ENCODE measurements at regions not wholly inside any gene's neighbourhood (a gene's known extent, or its start where the extent isn't known, plus 50 kb on each side); places are given as distances from the start of the nearest gene placed in this dataset.
"Not testable (repeated sequence)": the region's sequence is repeated elsewhere in the genome, so short reads cannot be mapped to it uniquely, and the experiment has no call there.

- TF ChIP-seq EP300 (IDR thresholded peaks at IDR 0.05), result no peak
- TF ChIP-seq POLR2A (IDR thresholded peaks at IDR 0.05), result no peak
- TF ChIP-seq POLR2AphosphoS5 (IDR thresholded peaks at IDR 0.05), result no peak
- TF ChIP-seq CTCF (IDR thresholded peaks at IDR 0.05), result no peak
- no peaks in the 10 kb centered on the region for H3K36me3 ChIP-seq
- H3K4me1 ChIP-seq, result no peaks in the 10 kb centered on the region
- H3K27ac ChIP-seq, result no peak overlapping the region
- no peaks in the 10 kb centered on the region for H3K9me3 ChIP-seq
- WGBS, result 89% methylated on average over 3 of the region's 5 CpGs
- no peak overlapping the region for H3K4me3 ChIP-seq
- peaks cover 7% of the 10 kb centered on the region for H3K27me3 ChIP-seq
- DNase-seq (ENCODE audit: low spot score in 2 of 2), result no peak
These were observed 242.7 kb upstream of the SFSWAP start for GRCh38 chr12:131468206-131468605.

- 94% methylated on average over 4 of the region's 10 CpGs for WGBS
- DNase-seq (ENCODE audit: low spot score in 2 of 2); H3K9me3 ChIP-seq; H3K27me3 ChIP-seq; H3K4me1 ChIP-seq; H3K27ac ChIP-seq; H3K4me3 ChIP-seq; H3K36me3 ChIP-seq: not testable (repeated sequence)
These were observed 240.9 kb upstream of the SFSWAP start for GRCh38 chr12:131469945-131470344.

DNA sequence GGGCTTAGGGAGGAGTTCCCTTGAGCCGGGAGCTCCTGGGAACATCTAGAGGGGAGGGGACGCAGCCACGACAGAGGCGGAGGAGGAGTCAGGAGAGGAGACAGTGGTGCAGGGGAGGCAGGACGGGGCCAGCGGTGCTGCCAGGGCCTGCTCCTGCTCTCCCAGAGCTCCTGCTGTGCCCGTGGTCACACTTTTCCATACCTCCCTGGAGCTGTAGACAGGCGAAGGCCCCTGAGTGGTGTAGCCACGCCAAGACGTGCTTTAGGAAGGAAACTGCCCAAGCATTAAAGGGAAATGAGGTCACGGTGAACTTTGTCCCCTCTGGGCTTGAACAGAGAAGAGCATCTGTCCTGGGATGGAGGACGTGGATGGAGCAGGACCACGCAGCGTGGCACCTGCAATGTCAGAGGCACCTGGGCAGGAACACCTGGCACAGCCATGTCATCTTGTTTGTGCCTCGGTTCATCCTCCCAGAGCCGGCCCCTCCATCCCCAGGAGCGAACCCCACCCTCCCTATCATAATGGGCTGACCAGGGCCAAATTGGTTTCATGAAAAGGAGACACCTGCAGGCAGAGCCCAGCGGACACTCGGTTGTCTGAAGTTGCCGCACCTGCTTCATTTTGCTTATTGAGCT, 239.5 kb upstream of the SFSWAP start:
- TF ChIP-seq POLR2AphosphoS5 (IDR thresholded peaks at IDR 0.05) (no peak), POLR2A (IDR thresholded peaks at IDR 0.05) (no peak), EP300 (IDR thresholded peaks at IDR 0.05) (no peak), CTCF (IDR thresholded peaks at IDR 0.05) (no peak)
- Histone ChIP-seq H3K36me3 (no peaks in the 10 kb centered on the region), H3K27me3 (peaks cover 7% of the 10 kb centered on the region), H3K4me1 (no peaks in the 10 kb centered on the region), H3K27ac (no peak overlapping the region), H3K4me3 (no peak overlapping the region), H3K9me3 (no peaks in the 10 kb centered on the region)
- WGBS, result 54% methylated on average over 15 of the region's 20 CpGs
- DNase-seq (ENCODE audit: low spot score in 2 of 2), result no peak

DNA sequence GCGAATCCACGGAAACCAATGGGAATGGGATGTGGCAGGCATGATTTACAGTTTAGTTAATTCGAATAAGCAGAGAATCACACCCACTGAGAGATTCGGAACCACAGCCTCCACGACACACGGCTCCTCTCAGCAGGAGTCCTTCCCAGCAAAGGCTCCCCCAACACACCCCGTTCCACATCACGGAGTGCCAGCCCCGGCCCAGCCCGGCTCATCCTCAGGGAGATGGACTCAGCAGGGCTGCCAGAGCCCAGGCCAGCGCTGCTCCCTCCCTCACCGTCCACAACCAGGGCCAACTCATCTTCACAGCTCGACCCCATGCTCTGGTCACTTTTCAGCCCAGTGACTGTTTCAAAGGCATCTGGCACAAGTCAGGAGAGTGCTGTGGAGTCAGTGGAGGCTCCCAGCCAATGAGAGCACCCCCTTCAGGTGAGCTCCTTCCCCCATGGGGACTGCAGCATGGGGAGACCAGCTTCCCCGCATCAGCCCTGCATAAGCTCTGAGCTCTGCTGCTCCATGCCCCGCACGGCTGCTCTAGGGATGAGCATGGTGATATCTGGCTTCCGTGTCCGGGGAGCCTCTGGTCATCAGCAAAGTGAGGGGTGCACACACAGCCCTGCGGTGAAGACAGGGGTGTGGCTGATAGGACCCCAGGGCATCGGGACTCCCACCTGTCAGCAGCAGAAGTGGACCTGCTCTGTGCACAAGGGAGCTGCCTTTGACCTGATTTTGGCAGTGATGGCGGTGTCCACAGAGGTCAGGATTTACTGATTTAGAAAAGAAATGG, 238.8 kb upstream of the SFSWAP start:
- WGBS, result 74% methylated on average over 15 of the region's 21 CpGs
- no peak for DNase-seq (ENCODE audit: low spot score in 2 of 2)

DNA sequence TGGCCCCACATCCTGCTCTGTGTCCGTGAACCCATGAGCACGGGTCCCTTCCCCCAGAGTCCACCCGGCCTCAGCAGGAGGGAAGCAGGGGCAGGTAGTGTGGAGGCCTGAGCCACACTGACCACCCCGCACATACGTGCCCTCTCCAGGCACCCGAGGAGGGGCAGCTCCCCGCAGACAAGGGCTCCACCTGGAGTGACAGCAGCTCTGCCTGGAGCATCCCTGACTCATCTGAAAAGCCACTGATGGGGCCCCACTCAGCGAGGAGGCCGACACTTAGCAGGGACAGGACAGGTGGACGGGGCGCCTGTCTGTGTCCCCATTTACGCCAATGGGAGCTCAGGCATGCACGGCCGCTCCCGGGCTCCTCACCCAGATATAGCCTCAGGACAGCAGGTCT, 237.6 kb upstream of the SFSWAP start:
- no peaks in the 10 kb centered on the region for H3K9me3 ChIP-seq
- no peaks in the 10 kb centered on the region for H3K36me3 ChIP-seq
- H3K27me3 ChIP-seq, result peaks cover 7% of the 10 kb centered on the region
- no peak overlapping the region for H3K27ac ChIP-seq
- no peak overlapping the region for H3K4me3 ChIP-seq
- WGBS, result 74% methylated on average over 6 of the region's 15 CpGs
- no peak for TF ChIP-seq POLR2AphosphoS5 (IDR thresholded peaks at IDR 0.05)
- no peak for TF ChIP-seq POLR2A (IDR thresholded peaks at IDR 0.05)
- TF ChIP-seq CTCF (IDR thresholded peaks at IDR 0.05), result no peak
- TF ChIP-seq EP300 (IDR thresholded peaks at IDR 0.05), result no peak
- DNase-seq (ENCODE audit: low spot score in 2 of 2), result no peak
- H3K4me1 ChIP-seq, result no peaks in the 10 kb centered on the region

More for the DNA sequence above, 238.8 kb upstream of the SFSWAP start:
- Histone ChIP-seq H3K36me3 (no peaks in the 10 kb centered on the region), H3K4me3 (no peak overlapping the region), H3K27me3 (peaks cover 7% of the 10 kb centered on the region), H3K4me1 (no peaks in the 10 kb centered on the region), H3K27ac (no peak overlapping the region), H3K9me3 (no peaks in the 10 kb centered on the region)
- TF ChIP-seq EP300 (IDR thresholded peaks at IDR 0.05) (no peak), CTCF (IDR thresholded peaks at IDR 0.05) (no peak), POLR2AphosphoS5 (IDR thresholded peaks at IDR 0.05) (no peak), POLR2A (IDR thresholded peaks at IDR 0.05) (no peak)

Measured in suprapubic skin (tissue), 4 donors.